ENCODE measurements at regions not wholly inside any gene's neighbourhood (a gene's known extent, or its start where the extent isn't known, plus 50 kb on each side); places are given as distances from the start of the nearest gene placed in this dataset.
"Not testable (repeated sequence)": the region's sequence is repeated elsewhere in the genome, so short reads cannot be mapped to it uniquely, and the experiment has no call there.

DNA sequence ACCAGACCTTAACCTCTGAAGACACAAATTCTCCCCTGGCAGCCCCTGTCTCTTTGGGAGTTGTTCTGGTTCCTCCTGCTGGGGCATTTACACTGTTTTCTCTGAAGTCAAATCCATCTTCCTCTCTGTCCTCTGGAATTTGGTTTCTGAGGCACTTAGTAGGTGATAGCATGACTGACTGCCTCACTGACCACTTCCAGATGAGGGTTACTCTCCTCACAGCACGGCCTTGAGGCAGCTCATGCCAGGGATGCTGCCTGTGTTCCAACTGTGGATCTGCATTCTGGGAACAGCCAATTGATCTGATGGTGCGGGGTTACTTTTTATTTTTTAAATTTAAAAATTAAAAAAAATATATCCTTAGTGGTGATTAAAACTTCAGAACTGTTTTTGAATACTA, 140.9 kb upstream of the ROPN1 start:
- in situ Hi-C loops (cut with MboI; ENCODE audit: low sequenced_read_pairs): no loop called here

DNA sequence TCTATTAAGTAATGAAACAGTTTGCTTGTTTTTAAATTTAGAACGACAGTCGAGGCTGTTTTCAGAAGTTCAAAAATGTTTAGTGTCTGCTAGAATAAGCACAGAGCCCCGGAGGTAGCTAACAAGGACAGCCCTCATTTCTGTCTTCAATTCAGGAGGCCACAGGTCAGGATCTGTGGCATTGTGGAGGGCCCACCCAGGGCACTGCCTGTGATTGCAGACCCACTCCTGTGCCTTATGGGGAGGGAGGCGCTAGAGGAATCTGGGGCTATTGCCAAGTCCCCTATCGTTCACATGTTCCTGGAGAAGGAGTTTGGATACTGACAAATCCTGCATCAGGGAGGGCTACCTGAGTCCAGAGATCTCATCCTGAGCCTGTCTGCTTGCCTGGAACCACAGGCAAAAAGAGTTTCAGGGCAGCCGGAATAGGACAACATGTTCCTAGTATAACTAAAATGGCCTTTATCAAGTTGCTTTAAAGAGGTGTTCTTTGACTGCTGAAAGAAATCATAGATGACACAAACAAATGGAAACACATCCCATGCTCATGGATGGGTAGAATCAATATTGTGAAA, 141.5 kb upstream of the ROPN1 start:
- in situ Hi-C loops (cut with MboI; ENCODE audit: low sequenced_read_pairs): no loop called here

DNA sequence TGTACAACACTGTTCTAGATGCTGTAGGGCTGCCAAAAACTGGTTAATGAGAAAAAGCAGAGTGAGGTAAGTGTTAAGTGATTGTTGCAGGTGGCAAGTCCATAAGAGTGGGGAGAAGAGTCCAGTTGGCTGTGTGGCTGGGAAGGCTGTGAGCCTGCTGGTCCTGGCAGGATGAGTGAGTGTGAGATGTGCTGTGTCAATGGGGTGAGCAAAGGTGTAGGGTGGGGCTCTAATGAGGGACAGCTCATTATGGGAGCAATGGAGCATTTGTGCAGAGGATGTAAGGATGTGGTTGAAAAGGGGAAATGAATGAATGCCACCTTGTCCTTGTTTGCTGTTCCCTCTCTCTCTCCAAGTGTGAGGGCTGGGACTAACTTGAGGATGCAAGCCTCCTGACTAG, 145.3 kb upstream of the ROPN1 start:
- in situ Hi-C loops (cut with MboI; ENCODE audit: low sequenced_read_pairs): no loop called here

DNA sequence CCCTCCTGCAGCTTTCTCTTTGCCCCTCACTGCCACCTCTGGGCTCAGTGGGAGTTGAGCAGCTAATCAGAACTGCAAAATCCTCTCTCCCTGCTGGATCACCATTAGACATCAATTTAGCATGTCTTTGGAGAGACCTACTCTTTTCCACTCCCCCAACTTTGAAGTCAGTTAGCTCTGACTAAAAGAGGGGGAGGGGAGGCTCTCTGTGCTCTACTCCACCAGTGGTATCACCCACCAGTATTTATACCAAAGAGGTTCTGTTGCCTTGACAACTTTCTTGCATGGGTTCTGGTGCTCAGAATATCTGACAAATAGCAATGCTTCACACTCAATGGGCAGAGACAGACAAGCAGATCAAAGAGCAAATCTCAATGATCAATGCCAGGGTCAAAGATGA, 146.2 kb upstream of the ROPN1 start:
- in situ Hi-C loops (cut with MboI; ENCODE audit: low sequenced_read_pairs): no loop called here

DNA sequence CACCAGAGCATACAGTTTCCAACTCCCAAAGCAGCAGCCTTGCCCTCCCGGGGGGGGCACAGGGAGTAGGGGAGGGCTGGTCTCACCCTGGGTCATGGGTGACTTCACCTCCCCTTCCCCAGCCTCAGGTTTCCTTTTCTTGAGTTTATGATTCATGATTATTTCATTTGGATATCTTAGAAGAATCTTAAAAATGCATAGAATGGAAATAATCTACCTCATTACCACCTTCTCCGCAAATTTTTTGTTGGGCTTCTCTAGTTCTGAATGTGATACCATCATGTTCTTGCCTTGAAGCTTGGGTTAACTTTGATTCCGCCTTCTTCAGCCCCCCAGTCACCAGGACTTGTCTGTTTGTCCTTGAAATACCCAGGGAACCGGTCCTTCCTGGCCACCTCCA, 148.8 kb upstream of the ROPN1 start:
- in situ Hi-C loops (cut with MboI; ENCODE audit: low sequenced_read_pairs): no loop called here

DNA sequence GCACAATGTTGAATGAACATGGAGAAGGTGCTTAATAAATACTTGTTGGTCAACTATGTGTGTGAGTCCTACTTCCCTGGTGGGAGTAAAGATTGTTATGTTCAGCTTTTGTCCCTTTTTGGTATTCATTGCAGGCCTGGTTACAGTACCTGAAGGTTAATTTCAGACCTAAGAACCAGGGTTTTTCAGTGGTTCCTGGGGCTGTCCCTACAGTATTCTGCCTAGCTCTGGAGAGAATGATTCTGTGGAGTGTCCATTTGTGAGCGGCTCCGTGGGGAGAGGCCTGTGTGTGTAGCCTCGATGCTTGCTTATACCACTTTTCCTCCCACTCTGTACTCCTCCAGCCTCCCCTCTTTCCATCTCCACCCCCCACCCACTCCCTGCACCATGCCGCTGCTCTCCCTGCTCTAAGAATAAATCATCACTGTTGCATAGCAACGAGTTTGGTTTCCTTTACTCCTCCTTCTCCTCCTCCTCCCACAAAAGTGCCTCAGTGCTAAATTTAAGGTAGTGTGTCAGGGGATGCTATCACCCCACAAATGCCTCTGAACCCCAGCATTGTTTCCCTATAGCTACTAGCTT, 150.6 kb upstream of the ROPN1 start:
- in situ Hi-C loops (cut with MboI; ENCODE audit: low sequenced_read_pairs): no loop called here

DNA sequence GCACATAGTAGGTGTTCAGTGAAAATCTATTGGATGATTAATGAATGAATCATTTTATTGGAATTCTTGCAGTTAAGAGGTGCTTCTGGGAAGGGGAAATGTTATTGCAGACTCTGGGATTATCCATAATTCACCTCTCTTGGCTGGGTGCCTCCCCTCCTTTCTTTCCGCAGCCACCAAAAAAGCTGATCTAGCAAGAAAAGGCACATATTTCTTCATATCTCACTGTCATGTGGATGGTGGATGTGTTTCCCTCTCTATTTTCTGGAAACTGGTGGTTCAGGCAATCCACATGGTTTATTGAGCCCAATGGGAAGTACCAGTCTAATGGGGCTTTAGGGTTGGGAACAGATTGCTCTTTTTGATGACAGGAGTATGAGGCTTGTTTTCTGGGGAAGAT, 151.1 kb upstream of the ROPN1 start:
- in situ Hi-C loops (cut with MboI; ENCODE audit: low sequenced_read_pairs): no loop called here

DNA sequence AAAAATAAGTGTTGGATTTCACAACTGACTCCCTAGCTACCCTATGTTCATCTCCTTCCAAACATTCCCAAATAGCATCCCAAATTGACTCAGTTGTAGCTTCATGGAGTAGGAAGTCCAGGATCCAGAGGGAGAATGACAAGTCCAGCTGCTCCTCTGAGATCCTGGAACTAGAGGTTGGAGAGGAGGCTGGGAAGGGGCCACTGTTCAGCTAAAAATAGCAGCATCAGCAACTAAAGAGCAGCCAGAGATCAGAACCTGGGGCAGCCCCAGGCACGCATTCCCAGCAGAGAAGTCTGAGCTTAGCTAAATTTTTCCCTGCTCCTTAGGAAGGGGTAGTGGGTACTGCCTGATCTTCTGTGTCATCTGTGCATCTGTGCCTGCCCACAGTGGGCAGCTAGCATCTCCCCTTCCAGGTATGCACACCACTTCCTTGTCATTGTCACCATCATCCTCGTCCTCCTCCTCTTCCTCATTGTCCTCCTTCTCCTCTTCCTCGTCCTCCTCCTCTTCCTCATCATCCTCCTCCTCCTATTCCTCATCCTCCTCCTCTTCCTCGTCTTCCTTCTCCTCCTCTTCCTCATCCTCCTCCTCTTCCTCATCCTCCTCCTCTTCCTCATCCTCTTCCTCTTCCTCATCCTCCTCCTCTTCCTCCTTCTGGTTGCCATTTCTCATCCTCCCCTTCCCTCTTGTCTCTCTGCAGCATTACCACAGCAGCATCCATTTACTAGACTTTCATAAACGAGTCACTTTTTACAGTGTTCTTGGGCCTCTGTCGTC, 152.3 kb upstream of the ROPN1 start:
- in situ Hi-C loops (cut with MboI; ENCODE audit: low sequenced_read_pairs): no loop called here

DNA sequence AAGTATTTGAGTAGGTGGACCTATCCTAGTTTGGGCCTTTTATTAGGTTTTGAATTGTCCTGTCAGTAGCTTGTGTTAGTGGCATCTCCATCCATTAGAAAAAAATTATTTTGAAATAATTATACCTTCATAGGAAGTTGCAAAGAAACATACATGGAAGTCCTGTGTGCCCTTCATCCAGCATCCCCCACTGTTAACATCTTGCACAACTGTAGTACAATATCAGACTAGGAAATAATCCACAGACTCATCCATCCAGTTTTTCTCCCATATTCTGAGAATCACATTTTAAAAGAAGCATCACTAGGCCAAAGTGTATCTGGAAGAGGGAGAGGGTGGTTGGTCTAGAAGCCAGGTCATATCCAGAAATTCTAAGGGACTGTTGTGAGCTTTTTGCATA, 155.5 kb upstream of the ROPN1 start:
- in situ Hi-C loops (cut with MboI; ENCODE audit: low sequenced_read_pairs): no loop called here

DNA sequence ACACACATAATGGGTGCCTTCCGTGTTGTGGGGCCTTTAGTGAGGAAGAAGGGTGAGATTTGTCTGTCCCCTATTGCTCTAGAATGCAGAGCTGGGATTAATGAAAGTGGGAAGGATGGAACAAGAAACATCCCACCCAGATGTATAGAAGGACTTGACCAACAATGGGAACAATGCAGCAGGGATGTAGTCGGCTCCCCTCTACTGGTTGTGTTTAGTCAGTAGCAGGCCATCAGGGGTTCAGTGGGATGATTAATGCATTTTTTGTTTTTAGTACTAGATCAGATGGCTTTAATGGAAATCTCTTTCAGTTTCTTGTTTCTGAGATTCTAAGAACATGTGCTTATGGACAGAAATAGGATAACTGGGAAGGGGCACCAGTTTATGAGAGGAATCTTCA, 156.0 kb upstream of the ROPN1 start:
- in situ Hi-C loops (cut with MboI; ENCODE audit: low sequenced_read_pairs): no loop called here

DNA sequence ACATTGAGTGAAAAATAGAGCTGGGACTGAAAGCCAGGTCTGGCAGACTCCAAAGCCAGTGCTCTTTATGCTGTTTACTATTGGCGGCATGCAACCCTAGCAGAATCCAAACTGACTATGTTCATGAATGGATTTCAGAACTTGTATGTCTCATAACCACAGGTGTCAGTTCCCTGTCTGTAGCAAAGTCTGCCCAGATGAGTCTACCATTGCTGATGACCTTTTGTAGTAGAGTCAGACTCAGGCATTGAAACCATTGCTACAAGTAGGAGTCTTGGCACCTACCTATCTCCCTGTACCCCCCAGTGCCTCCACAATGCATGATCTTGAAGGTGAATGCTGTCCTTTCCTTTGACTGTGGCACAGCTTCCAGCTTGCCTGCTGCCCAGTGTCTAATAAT, 157.2 kb upstream of the ROPN1 start:
- in situ Hi-C loops (cut with MboI; ENCODE audit: low sequenced_read_pairs): no loop called here

DNA sequence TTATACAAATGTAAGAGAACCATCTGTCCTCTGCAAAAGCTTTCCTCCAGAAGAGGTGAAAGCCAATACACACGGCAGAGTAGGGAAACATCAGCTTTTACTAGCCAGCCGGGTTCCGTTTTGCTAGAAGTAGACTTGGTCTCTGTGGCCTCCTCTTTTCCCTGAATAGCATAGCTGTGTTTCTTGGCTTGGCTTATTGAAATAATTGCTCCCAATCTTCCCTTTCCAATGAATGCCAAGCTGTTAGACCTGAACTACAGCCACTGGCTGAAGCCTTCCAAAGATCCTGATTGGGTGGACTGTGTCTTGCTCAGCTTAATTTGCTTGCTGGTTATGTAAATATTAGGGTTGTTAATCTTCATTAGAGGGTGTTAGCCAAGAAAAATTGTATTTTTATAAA, 157.8 kb upstream of the ROPN1 start:
- in situ Hi-C loops (cut with MboI; ENCODE audit: low sequenced_read_pairs): no loop called here

DNA sequence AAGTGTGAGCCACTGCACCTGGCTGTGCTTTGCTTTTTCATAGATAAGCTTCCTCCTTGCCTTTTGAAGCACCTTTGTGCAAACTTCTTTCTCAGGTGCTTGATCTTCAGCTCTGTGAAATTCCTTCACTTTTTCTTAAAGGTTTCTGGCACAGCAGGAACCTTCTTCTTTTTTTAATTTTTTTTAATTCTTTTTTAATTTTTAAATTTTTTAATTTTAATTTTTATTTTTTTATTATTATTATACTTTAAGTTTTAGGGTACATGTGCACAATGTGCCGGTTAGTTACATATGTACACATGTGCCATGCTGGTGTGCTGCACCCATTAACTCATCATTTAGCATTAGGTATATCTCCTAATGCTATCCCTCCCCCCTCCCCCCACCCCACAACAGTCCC, 161.0 kb upstream of the ROPN1 start:
- in situ Hi-C loops (cut with MboI; ENCODE audit: low sequenced_read_pairs): not testable (repeated sequence)

DNA sequence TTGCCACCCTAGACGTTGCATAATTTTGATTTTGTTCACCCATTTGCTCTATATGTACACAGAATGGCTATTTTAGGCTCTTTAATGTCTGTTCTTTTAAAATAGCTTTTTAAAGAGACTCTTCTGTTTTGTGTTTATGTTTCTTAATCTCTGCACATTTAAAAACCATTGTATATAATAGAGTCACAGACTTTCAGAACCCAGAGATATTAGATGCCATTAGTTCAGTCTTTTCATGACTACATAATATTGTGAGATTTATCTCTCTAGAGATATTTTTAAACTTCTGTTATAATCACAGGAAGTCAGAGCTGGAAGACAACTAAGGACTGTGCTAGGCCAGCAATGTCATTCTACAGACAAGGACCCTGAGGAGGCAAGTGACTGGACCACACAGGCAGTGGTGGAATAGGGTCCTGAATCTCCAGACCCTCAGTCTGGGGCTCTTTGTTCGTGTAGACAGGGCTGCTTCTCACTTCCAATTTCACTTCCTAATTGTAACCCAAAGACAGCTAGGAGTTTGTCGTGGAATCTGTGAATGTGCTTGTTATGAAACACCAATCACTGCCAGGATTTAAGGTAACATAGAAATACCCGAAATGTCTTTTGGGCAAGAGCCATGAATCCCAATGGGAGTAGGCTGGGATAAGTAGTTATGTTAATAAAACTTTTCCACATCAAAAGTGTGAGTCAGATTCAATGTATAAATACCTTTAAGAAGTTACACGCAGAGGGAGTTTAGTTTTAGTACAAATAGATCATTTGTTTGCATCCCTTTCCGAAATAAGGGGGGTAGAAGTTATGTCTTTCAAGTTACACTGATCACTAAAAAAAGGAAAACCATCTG, 165.2 kb upstream of the ROPN1 start:
- in situ Hi-C loops (cut with MboI; ENCODE audit: low sequenced_read_pairs): no loop called here

DNA sequence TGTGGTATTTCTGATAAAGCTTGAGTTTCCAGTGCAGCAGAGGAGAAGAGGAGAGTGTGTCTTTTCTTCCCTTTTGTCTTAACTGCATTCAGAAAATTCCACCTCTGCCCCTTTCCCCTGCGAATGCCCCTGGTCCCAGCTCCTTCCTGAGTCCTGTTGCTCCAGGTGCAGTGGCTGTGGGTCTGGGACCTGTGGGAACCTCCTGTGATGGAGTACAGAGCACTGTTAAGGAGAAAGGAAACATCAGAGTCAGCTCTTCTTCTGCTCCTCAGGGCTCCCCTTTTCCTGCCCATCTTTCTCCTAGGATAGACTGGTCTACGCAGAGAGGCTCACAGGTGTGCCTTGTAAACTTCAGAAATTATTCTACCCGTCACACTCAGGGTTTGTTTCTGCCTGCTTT, 165.8 kb upstream of the ROPN1 start:
- in situ Hi-C loops (cut with MboI; ENCODE audit: low sequenced_read_pairs): no loop called here

DNA sequence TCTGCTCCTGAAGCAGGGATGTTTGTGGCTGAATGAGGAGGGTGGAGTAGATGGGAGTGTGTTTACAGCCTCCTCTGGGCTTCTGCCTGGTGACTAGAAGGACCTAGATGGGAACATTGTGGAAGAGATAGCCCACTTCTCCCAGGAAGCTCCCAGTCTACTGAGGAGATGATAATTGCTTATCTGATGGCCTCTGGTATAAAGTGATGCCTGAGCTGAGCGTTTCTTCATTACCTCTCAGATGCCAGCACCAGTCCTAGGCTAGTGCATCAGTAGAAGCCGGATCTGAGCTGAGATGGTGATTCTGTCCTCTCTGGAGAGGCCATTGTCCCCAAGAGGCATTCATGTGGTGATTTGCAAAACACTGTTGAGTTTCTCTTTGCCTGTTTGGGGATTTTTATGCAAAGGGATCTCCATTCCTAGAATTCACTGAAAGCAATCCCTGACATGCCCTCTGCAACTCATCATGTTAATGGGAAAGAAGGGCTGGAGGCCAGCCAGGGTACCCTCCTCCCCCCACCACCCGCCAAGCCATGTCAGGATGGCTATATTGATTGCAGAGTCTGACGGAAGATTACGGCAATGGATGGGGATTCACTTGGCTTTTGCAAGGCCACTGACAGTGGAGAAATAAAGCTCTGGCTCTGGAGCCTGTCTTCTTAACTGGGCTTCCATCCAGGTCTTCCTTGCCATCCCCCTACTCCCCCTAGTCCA, 166.4 kb upstream of the ROPN1 start:
- in situ Hi-C loops (cut with MboI; ENCODE audit: low sequenced_read_pairs): no loop called here

DNA sequence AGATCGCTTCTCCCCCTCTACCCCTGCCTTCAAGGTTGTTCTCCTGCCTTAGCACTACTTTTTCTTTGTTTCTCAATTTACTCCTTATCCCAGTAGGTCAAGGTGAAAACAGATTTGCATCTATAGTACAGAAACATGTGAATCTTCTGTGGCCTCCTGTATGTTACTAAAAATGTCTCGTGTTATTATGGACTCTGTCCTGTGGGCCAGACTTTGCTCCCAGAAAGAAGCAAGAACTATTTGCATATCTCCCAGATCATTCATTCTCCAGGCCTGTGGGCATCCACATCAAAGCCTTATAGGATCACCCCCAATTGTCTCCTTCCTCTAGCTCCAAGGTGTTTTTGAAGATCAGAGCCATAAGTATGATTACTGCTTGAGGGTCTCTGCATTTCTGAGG, 169.5 kb upstream of the ROPN1 start:
- in situ Hi-C loops (cut with MboI; ENCODE audit: low sequenced_read_pairs): no loop called here

DNA sequence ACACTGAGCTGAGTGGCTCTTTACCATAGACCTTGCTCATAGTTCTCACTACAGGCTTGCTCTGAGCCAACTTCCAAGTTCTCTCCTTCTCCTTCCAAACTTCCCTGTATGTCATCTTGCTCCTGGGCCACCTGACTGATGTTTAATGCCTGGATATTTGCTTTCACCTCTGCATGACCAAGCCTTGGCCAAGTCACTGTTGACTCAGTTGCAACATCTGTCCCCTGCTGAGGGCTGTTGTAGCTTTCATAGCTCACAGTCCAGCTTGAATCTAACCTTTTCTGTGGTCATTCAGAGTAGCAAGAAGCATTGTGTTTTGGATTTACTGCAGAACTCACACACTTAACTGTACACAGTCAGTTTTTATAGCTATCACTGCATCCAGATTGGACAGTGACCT, 171.8 kb upstream of the ROPN1 start:
- in situ Hi-C loops (cut with MboI; ENCODE audit: low sequenced_read_pairs): no loop called here

DNA sequence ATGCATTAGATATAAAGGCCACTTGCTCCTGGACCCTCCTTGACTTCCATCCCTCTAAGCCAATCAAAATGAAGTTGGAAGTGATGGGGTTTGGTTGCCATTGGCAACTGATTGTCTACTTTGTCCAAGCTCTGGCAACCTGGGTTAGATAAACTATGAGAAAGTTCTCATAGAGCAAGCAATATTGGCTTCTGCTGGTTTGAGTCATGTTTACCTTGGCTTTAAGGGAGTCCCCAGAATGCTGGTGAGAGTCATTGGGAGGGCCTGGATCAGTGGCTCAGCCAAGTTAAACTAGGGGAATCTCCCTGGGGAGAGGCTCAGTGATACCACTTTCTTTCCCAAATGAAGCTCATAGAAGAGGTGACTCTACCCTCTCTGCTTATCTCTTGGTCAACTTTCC, 176.3 kb upstream of the ROPN1 start:
- in situ Hi-C loops (cut with MboI; ENCODE audit: low sequenced_read_pairs): no loop called here

DNA sequence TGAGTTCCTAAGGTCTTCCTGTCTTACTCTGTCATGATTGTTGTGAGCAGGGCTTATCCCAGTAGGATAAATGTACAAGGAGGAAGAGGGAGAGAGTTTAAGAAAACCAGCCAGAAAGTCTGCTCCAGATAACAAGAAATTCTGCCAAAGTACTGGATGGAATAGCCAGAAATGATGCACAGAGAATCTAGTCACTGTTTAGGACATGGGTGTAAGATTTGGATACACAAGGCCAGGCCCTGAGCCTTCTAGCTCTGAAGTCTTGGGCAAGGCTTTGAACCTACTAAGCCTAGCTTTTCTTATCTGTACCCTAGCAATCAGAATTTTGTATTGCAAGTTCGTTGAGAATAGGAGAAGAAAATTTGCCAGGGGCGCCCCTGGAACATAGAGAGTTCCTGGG, 180.4 kb upstream of the ROPN1 start:
- in situ Hi-C loops (cut with MboI; ENCODE audit: low sequenced_read_pairs): no loop called here

DNA sequence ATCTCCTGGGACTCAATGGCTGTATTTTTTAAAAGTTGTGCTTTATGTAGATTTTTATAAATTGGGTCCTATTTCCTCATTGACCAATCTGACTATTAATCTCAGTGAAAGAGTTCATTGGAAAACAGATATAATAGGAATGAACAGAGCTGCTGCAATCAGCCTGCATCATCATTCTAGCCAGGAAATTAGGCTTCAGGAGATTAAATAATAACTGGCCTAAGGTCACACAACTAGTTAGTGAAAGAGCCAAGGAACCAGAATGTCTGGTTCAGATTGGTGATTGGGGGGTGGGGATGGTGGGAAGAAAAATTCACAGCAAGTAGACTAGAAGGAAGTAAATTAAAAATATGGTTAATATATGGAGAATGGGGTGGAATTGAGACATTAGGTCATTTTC, 180.9 kb upstream of the ROPN1 start:
- in situ Hi-C loops (cut with MboI; ENCODE audit: low sequenced_read_pairs): no loop called here

Data from HL-60/S4 (cell line).